ENCODE measurements at regions not wholly inside any gene's neighbourhood (a gene's known extent, or its start where the extent isn't known, plus 50 kb on each side); places are given as distances from the start of the nearest gene placed in this dataset.

DNA sequence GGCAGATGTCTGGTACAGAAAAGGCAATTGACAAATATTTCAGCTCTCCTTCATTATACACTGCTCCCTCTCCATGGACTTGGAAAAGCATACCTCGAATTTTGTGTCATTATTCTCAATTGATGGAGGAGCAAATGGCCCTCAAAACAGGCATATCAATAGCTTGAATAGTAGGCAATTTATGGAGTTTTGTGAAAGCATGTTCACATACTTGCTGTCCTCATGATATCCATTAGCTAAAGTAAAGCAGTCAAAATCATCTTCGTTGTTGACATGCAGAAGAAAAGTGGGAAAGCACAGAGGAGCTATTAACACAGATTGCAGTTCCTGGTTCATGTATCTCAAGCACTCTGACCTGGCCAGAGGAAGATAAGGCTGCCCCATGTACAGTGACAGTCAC lies 472.8 kb downstream of the CCSER2 start:
- Mint-ChIP-seq H3K27me3 (ENCODE audit: low read depth, unreplicated experiment) (peaks cover 10% of the 10 kb centered on the region), H3K4me3 (ENCODE audit: unreplicated experiment) (no peak overlapping the region), H3K4me1 (ENCODE audit: low read depth, unreplicated experiment) (peaks cover 7% of the 10 kb centered on the region), H3K27ac (ENCODE audit: unreplicated experiment) (no peak overlapping the region), H3K36me3 (ENCODE audit: low read depth, unreplicated experiment) (no peaks in the 10 kb centered on the region), H3K9me3 (ENCODE audit: unreplicated experiment) (no peaks in the 10 kb centered on the region)
- H3K4me1 ChIP-seq (ENCODE audit: insufficient read depth, low read length) = no peaks in the 10 kb centered on the region
- peaks cover 2% of the 10 kb centered on the region for H3K9me3 ChIP-seq (ENCODE audit: insufficient read depth, low read depth, low read length)
- no peaks in the 10 kb centered on the region for H3K79me2 ChIP-seq (ENCODE audit: insufficient read depth, low read length)
- H3K9ac ChIP-seq (ENCODE audit: low read length) = no peak overlapping the region
- H3K27me3 ChIP-seq (ENCODE audit: insufficient read depth, low read length) = peaks cover 4% of the 10 kb centered on the region
- no peak for DNase-seq (ENCODE audit: low read depth)
- H4K20me1 ChIP-seq (ENCODE audit: insufficient read depth, low read length) = no peaks in the 10 kb centered on the region
- no peak for TF ChIP-seq EZH2 (IDR thresholded peaks at IDR 0.05; ENCODE audit: insufficient read depth, low read length)
- TF ChIP-seq, protein P1, sequence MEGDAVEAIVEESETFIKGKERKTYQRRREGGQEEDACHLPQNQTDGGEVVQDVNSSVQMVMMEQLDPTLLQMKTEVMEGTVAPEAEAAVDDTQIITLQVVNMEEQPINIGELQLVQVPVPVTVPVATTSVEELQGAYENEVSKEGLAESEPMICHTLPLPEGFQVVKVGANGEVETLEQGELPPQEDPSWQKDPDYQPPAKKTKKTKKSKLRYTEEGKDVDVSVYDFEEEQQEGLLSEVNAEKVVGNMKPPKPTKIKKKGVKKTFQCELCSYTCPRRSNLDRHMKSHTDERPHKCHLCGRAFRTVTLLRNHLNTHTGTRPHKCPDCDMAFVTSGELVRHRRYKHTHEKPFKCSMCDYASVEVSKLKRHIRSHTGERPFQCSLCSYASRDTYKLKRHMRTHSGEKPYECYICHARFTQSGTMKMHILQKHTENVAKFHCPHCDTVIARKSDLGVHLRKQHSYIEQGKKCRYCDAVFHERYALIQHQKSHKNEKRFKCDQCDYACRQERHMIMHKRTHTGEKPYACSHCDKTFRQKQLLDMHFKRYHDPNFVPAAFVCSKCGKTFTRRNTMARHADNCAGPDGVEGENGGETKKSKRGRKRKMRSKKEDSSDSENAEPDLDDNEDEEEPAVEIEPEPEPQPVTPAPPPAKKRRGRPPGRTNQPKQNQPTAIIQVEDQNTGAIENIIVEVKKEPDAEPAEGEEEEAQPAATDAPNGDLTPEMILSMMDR (IDR thresholded peaks at IDR 0.05; ENCODE audit: insufficient read depth, low read depth, low read length) = no peak
- no peak overlapping the region for H3K27ac ChIP-seq (ENCODE audit: low read depth, low read length)
- no peaks in the 10 kb centered on the region for H3K36me3 ChIP-seq (ENCODE audit: insufficient read depth, low read length)
- FAIRE-seq = no peak
- H3K4me3 ChIP-seq (ENCODE audit: insufficient read depth, low read depth, low read length) = no peak overlapping the region
- no peak overlapping the region for H3K4me2 ChIP-seq (ENCODE audit: low read length)
- no peak overlapping the region for H2AFZ ChIP-seq (ENCODE audit: low read depth, low read length)

DNA sequence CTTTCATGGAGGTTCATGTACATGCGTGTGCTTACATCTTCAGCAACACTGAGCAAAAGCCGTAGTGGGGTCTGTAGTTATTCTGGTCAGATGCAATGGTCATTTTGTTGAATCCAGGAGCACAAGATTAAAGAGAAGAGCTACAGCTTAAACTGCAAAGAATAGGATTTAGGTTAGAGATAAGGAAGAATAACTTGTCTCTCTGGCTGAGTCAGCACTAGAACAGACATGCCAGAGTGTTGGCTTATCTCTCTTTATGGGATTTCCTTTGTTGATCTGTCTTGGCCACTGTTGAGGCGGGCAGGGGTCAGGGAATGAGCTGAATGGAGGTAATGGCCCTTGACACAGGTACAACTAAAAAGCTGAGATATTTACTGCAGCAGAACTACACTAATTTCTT lies 473.5 kb downstream of the CCSER2 start:
- H3K36me3 Mint-ChIP-seq (ENCODE audit: low read depth, unreplicated experiment) = no peaks in the 10 kb centered on the region
- no peak overlapping the region for H3K4me3 Mint-ChIP-seq (ENCODE audit: unreplicated experiment)
- H3K79me2 ChIP-seq (ENCODE audit: insufficient read depth, low read length) = no peaks in the 10 kb centered on the region
- H3K27ac ChIP-seq (ENCODE audit: low read depth, low read length) = no peak overlapping the region
- no peak overlapping the region for H3K4me3 ChIP-seq (ENCODE audit: insufficient read depth, low read depth, low read length)
- H3K27me3 ChIP-seq (ENCODE audit: insufficient read depth, low read length) = peaks cover 4% of the 10 kb centered on the region
- H3K4me2 ChIP-seq (ENCODE audit: low read length) = no peak overlapping the region
- no peaks in the 10 kb centered on the region for H3K9me3 Mint-ChIP-seq (ENCODE audit: unreplicated experiment)
- H3K4me1 Mint-ChIP-seq (ENCODE audit: low read depth, unreplicated experiment) = peaks cover 6% of the 10 kb centered on the region
- no peaks in the 10 kb centered on the region for H3K4me1 ChIP-seq (ENCODE audit: insufficient read depth, low read length)
- TF ChIP-seq EZH2 (IDR thresholded peaks at IDR 0.05; ENCODE audit: insufficient read depth, low read length) = no peak
- TF ChIP-seq, protein P1 (IDR thresholded peaks at IDR 0.05; ENCODE audit: insufficient read depth, low read depth, low read length) = no peak
- H3K36me3 ChIP-seq (ENCODE audit: insufficient read depth, low read length) = no peaks in the 10 kb centered on the region
- DNase-seq (ENCODE audit: low read depth) (no peak), FAIRE-seq (no peak)
- H2AFZ ChIP-seq (ENCODE audit: low read depth, low read length) = no peak overlapping the region
- no peaks in the 10 kb centered on the region for H4K20me1 ChIP-seq (ENCODE audit: insufficient read depth, low read length)
- no peak overlapping the region for H3K9ac ChIP-seq (ENCODE audit: low read length)
- peaks cover 2% of the 10 kb centered on the region for H3K9me3 ChIP-seq (ENCODE audit: insufficient read depth, low read depth, low read length)
- peaks cover 10% of the 10 kb centered on the region for H3K27me3 Mint-ChIP-seq (ENCODE audit: low read depth, unreplicated experiment)
- no peak overlapping the region for H3K27ac Mint-ChIP-seq (ENCODE audit: unreplicated experiment)

DNA sequence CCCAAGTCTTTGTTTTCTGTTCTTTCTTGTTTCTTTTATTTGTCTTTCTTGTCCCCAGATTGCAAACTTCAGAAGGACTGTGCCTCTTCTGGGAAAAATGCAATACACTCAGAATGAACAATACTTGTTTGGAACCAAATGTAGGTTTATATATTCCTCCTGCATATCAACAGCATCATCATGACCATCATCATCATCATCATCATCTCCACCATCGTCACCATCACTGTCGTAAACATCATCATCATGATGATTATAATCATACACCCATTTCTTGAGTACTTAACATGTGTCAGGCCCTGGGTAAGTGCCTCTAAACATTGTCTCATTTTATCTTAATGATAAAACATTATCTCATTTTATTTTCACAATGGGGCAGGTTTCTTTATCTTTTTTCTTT lies 476.8 kb downstream of the CCSER2 start:
- Mint-ChIP-seq H3K4me1 (ENCODE audit: low read depth, unreplicated experiment) (peaks cover 4% of the 10 kb centered on the region), H3K36me3 (ENCODE audit: low read depth, unreplicated experiment) (no peaks in the 10 kb centered on the region), H3K4me3 (ENCODE audit: unreplicated experiment) (no peak overlapping the region), H3K9me3 (ENCODE audit: unreplicated experiment) (no peaks in the 10 kb centered on the region), H3K27ac (ENCODE audit: unreplicated experiment) (no peak overlapping the region), H3K27me3 (ENCODE audit: low read depth, unreplicated experiment) (no peaks in the 10 kb centered on the region)
- DNase-seq (ENCODE audit: low read depth) (no peak), FAIRE-seq (no peak)
- no peak overlapping the region for H3K4me3 ChIP-seq (ENCODE audit: insufficient read depth, low read depth, low read length)
- H3K9ac ChIP-seq (ENCODE audit: low read length) = no peak overlapping the region
- no peaks in the 10 kb centered on the region for H3K79me2 ChIP-seq (ENCODE audit: insufficient read depth, low read length)
- no peak for TF ChIP-seq EZH2 (IDR thresholded peaks at IDR 0.05; ENCODE audit: insufficient read depth, low read length)
- TF ChIP-seq, protein P1 (IDR thresholded peaks at IDR 0.05; ENCODE audit: insufficient read depth, low read depth, low read length) = no peak
- H3K9me3 ChIP-seq (ENCODE audit: insufficient read depth, low read depth, low read length) = peaks cover 2% of the 10 kb centered on the region
- H3K27me3 ChIP-seq (ENCODE audit: insufficient read depth, low read length) = peaks cover 4% of the 10 kb centered on the region
- H3K4me2 ChIP-seq (ENCODE audit: low read length) = no peak overlapping the region
- no peaks in the 10 kb centered on the region for H3K4me1 ChIP-seq (ENCODE audit: insufficient read depth, low read length)
- H2AFZ ChIP-seq (ENCODE audit: low read depth, low read length) = no peak overlapping the region
- H3K27ac ChIP-seq (ENCODE audit: low read depth, low read length) = no peak overlapping the region
- no peaks in the 10 kb centered on the region for H3K36me3 ChIP-seq (ENCODE audit: insufficient read depth, low read length)
- H4K20me1 ChIP-seq (ENCODE audit: insufficient read depth, low read length) = no peaks in the 10 kb centered on the region
